ENCODE measurements at regions not wholly inside any gene's neighbourhood (a gene's known extent, or its start where the extent isn't known, plus 50 kb on each side); places are given as distances from the start of the nearest gene placed in this dataset.

- H3K36me3 ChIP-seq (ENCODE audit: control insufficient read depth, insufficient read depth, low read length) = no peaks in the 10 kb centered on the region
- H3K27me3 ChIP-seq (replicated peaks; ENCODE audit: control insufficient read depth, insufficient read depth, low read length) = no peaks in the 10 kb centered on the region; the same call in none of the 2 replicates
- peak; percentile 58 for DNase-seq (ENCODE audit: extremely low read depth, insufficient read length)
- peak overlapping the region; percentile 56 for H3K4me3 ChIP-seq (replicated peaks; ENCODE audit: low read depth, low read length)
- no peak for TF ChIP-seq CTCF (IDR thresholded peaks at IDR 0.05; ENCODE audit: insufficient read depth, low read length, poor library complexity, severe bottlenecking)
Measured at GRCh38 chr11:19344661-19345518, 104.1 kb upstream of the E2F8 start.

- H3K4me3 ChIP-seq (replicated peaks; ENCODE audit: low read depth, low read length) = no peak overlapping the region
- TF ChIP-seq CTCF (IDR thresholded peaks at IDR 0.05; ENCODE audit: insufficient read depth, low read length, poor library complexity, severe bottlenecking) = no peak
- H3K27me3 ChIP-seq (replicated peaks; ENCODE audit: control insufficient read depth, insufficient read depth, low read length) = no peaks in the 10 kb centered on the region; the same call in none of the 2 replicates
- DNase-seq (ENCODE audit: extremely low read depth, insufficient read length) = no peak
- H3K36me3 ChIP-seq (ENCODE audit: control insufficient read depth, insufficient read depth, low read length) = no peaks in the 10 kb centered on the region
Measured at GRCh38 chr11:19342036-19342435, 101.3 kb upstream of the E2F8 start.

GRCh38 chr11:19338375-19338774, 97.6 kb upstream of the E2F8 start:
- Histone ChIP-seq H3K4me3 (replicated peaks; ENCODE audit: low read depth, low read length) (no peak overlapping the region), H3K36me3 (ENCODE audit: control insufficient read depth, insufficient read depth, low read length) (no peaks in the 10 kb centered on the region), H3K27me3 (replicated peaks; ENCODE audit: control insufficient read depth, insufficient read depth, low read length) (no peaks in the 10 kb centered on the region; the same call in 1 of the 2 replicates)
- no peak for TF ChIP-seq CTCF (IDR thresholded peaks at IDR 0.05; ENCODE audit: insufficient read depth, low read length, poor library complexity, severe bottlenecking)
- DNase-seq (ENCODE audit: extremely low read depth, insufficient read length) = no peak

- DNase-seq (ENCODE audit: extremely low read depth, insufficient read length) = no peak
- no peaks in the 10 kb centered on the region; the same call in 1 of the 2 replicates for H3K27me3 ChIP-seq (replicated peaks; ENCODE audit: control insufficient read depth, insufficient read depth, low read length)
- H3K36me3 ChIP-seq (ENCODE audit: control insufficient read depth, insufficient read depth, low read length) = no peaks in the 10 kb centered on the region
- no peak for TF ChIP-seq CTCF (IDR thresholded peaks at IDR 0.05; ENCODE audit: insufficient read depth, low read length, poor library complexity, severe bottlenecking)
- no peak overlapping the region for H3K4me3 ChIP-seq (replicated peaks; ENCODE audit: low read depth, low read length)
Measured at GRCh38 chr11:19337779-19338178, 97.0 kb upstream of the E2F8 start.

- H3K4me3 ChIP-seq (replicated peaks; ENCODE audit: low read depth, low read length) = no peak overlapping the region
- no peak for TF ChIP-seq CTCF (IDR thresholded peaks at IDR 0.05; ENCODE audit: insufficient read depth, low read length, poor library complexity, severe bottlenecking)
- H3K36me3 ChIP-seq (ENCODE audit: control insufficient read depth, insufficient read depth, low read length) = no peaks in the 10 kb centered on the region
- no peak for DNase-seq (ENCODE audit: extremely low read depth, insufficient read length)
- H3K27me3 ChIP-seq (replicated peaks; ENCODE audit: control insufficient read depth, insufficient read depth, low read length) = no peaks in the 10 kb centered on the region; the same call in 1 of the 2 replicates
Measured at GRCh38 chr11:19336331-19336730, 95.6 kb upstream of the E2F8 start.
